HUES48 (cell line): ENCODE measurements at regions not wholly inside any gene's neighbourhood (a gene's known extent, or its start where the extent isn't known, plus 50 kb on each side); places are given as distances from the start of the nearest gene placed in this dataset.

Source experiments
- H3K27ac ChIP-seq: one replicate; pipeline ENCODE4 v1.7.0; 2013; ENCODE audit warnings: low read depth, low read length, inconsistent platforms
- H3K27me3 ChIP-seq: 2 replicates; pipeline ENCODE4 v1.6.1; 2013; ENCODE audit warnings: mild to moderate bottlenecking, low read length; ENCODE audit not compliant: control insufficient read depth, insufficient read depth
- H3K36me3 ChIP-seq: 2 replicates; pipeline ENCODE4 v1.6.1; 2013; ENCODE audit warnings: low read length; ENCODE audit not compliant: control insufficient read depth, insufficient read depth
- H3K4me1 ChIP-seq: 2 replicates; pipeline ENCODE4 v1.6.1; 2013; ENCODE audit warnings: mild to moderate bottlenecking, low read length; ENCODE audit not compliant: control insufficient read depth, insufficient read depth
- H3K4me3 ChIP-seq: 2 replicates; pipeline ENCODE4 v1.5.1; 2013; ENCODE audit warnings: mild to moderate bottlenecking, low read depth, low read length
- H3K9ac ChIP-seq: 2 replicates; pipeline ENCODE4 v1.6.1; 2013; ENCODE audit warnings: mild to moderate bottlenecking, low read depth, low read length, moderate library complexity
- H3K9me3 ChIP-seq: 2 replicates; pipeline ENCODE4 v1.6.1; 2013; ENCODE audit warnings: low read length; ENCODE audit not compliant: control insufficient read depth, insufficient read depth

GRCh38 chr4:18684932-18685331 is 663.4 kb upstream of the LCORL start:
- no peaks in the 10 kb centered on the region for H3K27me3 ChIP-seq
- H3K4me1 ChIP-seq, result peaks cover 6% of the 10 kb centered on the region
- H3K27ac ChIP-seq, result no peak overlapping the region
- no peaks in the 10 kb centered on the region for H3K36me3 ChIP-seq
- H3K9ac ChIP-seq, result no peak overlapping the region
- H3K9me3 ChIP-seq, result no peaks in the 10 kb centered on the region
- no peak overlapping the region for H3K4me3 ChIP-seq

- no peaks in the 10 kb centered on the region for H3K9me3 ChIP-seq
- H3K27ac ChIP-seq, result no peak overlapping the region
- H3K36me3 ChIP-seq, result no peaks in the 10 kb centered on the region
- no peaks in the 10 kb centered on the region for H3K4me1 ChIP-seq
- H3K9ac ChIP-seq, result no peak overlapping the region
- no peaks in the 10 kb centered on the region for H3K27me3 ChIP-seq
- no peak overlapping the region for H3K4me3 ChIP-seq
Observed at GRCh38 chr4:18676526-18676915, 655.0 kb upstream of the LCORL start.

GRCh38 chr4:18675586-18676525 is 654.3 kb upstream of the LCORL start:
- Histone ChIP-seq H3K36me3 (no peaks in the 10 kb centered on the region), H3K4me1 (no peaks in the 10 kb centered on the region), H3K27me3 (no peaks in the 10 kb centered on the region), H3K9ac (no peak overlapping the region), H3K27ac (no peak overlapping the region), H3K4me3 (no peak overlapping the region), H3K9me3 (no peaks in the 10 kb centered on the region)

- no peaks in the 10 kb centered on the region for H3K36me3 ChIP-seq
- no peak overlapping the region for H3K27ac ChIP-seq
- H3K9ac ChIP-seq, result no peak overlapping the region
- H3K9me3 ChIP-seq, result no peaks in the 10 kb centered on the region; the same call in 1 of the 2 replicates
- no peaks in the 10 kb centered on the region for H3K27me3 ChIP-seq
- no peaks in the 10 kb centered on the region for H3K4me1 ChIP-seq
- no peak overlapping the region for H3K4me3 ChIP-seq
Observed at GRCh38 chr4:18670034-18670433, 648.5 kb upstream of the LCORL start.

- Histone ChIP-seq H3K9ac (no peak overlapping the region), H3K9me3 (no peaks in the 10 kb centered on the region; the same call in 1 of the 2 replicates), H3K27ac (no peak overlapping the region), H3K27me3 (no peaks in the 10 kb centered on the region), H3K36me3 (no peaks in the 10 kb centered on the region), H3K4me1 (no peaks in the 10 kb centered on the region), H3K4me3 (no peak overlapping the region)
Observed at GRCh38 chr4:18669390-18669789, 647.8 kb upstream of the LCORL start.

DNA sequence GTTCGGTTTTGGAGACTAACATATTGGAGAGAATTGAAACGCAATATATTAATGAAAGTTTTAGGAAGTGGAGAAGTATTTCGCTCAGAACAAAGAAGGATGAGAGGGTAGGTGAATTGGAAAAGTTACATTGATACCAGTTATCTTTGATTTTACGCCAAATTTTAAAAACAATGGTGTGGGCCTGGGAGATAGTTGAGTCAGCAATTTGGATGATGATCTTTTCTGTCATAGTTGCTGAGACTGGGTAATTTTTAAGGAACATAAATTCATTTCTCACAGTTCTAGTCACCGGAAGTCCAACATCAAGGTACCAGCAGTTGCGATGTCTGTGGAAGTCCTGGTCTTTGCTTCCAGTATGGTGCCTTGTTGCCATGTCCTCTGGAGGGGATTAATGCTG is 644.8 kb upstream of the LCORL start:
- no peak overlapping the region for H3K27ac ChIP-seq
- H3K27me3 ChIP-seq, result no peaks in the 10 kb centered on the region
- no peaks in the 10 kb centered on the region for H3K4me1 ChIP-seq
- no peaks in the 10 kb centered on the region for H3K36me3 ChIP-seq
- H3K9me3 ChIP-seq, result no peaks in the 10 kb centered on the region; the same call in 1 of the 2 replicates
- no peak overlapping the region for H3K4me3 ChIP-seq
- H3K9ac ChIP-seq, result no peak overlapping the region

DNA sequence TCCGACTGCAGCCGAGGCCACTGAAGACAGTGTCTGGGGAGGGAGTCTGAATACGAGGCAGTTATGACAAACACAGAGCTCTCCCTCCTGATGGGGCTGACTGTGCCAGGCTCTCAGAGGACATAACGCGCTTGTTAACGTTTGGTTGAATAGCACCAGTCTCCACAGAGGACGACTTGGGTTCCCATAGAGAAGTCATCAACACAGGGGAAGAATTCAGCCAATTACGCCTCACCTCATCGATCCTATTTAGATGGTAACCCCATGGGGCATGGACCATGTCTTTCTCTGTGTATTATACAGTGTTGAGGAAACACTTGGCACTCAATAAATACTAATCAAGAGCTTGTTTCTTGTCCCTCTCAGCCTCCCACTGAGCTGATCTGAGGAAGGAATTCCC is 642.6 kb upstream of the LCORL start:
- no peaks in the 10 kb centered on the region for H3K36me3 ChIP-seq
- no peak overlapping the region for H3K27ac ChIP-seq
- no peak overlapping the region for H3K9ac ChIP-seq
- no peaks in the 10 kb centered on the region for H3K4me1 ChIP-seq
- H3K4me3 ChIP-seq, result no peak overlapping the region
- H3K27me3 ChIP-seq, result no peaks in the 10 kb centered on the region
- no peaks in the 10 kb centered on the region for H3K9me3 ChIP-seq

DNA sequence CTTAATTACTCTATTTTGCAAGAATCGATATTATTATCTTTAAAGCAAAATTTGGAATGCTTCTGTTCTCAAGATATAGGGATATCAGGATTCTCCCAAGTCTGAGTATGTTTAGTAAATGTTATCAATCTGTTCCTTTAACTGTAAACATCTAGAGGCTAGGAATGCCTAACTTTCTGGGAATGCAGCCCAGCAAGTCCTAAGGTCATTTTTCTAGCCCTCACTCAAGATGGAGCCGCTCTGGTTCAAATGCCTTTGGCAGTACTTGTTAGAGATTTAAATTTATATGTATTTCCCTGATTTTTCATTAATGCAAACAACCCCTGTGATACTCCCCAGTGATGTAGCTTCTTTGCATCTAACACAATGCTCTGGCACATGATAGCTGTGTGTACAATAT is 623.8 kb upstream of the LCORL start:
- H3K4me3 ChIP-seq, result no peak overlapping the region
- no peaks in the 10 kb centered on the region for H3K4me1 ChIP-seq
- no peaks in the 10 kb centered on the region for H3K36me3 ChIP-seq
- peaks cover 3% of the 10 kb centered on the region; the same call in 1 of the 2 replicates for H3K9me3 ChIP-seq
- no peaks in the 10 kb centered on the region for H3K27me3 ChIP-seq
- H3K27ac ChIP-seq, result no peak overlapping the region
- H3K9ac ChIP-seq, result no peak overlapping the region

GRCh38 chr4:18641334-18641733 is 619.8 kb upstream of the LCORL start:
- Histone ChIP-seq H3K36me3 (no peaks in the 10 kb centered on the region), H3K9ac (no peak overlapping the region), H3K9me3 (no peaks in the 10 kb centered on the region), H3K27me3 (no peaks in the 10 kb centered on the region), H3K4me3 (no peak overlapping the region), H3K4me1 (peaks cover 7% of the 10 kb centered on the region; the same call in 1 of the 2 replicates), H3K27ac (no peak overlapping the region)

DNA sequence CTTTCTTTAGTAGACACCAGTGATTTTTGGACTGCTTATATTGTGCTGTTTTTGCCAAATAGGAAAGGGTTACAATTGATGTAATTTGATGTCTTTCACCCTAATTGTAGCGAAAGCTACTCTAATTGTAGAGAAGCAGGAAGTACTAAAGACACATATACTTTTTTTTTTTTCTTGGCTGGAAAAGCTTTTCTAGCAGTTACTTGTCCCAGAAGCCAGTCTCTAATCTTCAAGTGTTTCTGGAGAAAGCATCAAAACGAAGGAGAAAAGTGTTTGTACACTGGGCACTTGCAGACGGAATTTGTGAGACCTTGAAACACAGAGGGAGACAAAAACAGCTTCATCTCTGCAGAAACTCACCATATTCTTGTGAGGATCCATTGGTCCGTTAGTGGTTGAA is 616.5 kb upstream of the LCORL start:
- H3K36me3 ChIP-seq, result no peaks in the 10 kb centered on the region
- H3K27me3 ChIP-seq, result no peaks in the 10 kb centered on the region
- H3K9ac ChIP-seq, result no peak overlapping the region
- H3K27ac ChIP-seq, result no peak overlapping the region
- H3K4me1 ChIP-seq, result peaks cover 7% of the 10 kb centered on the region; the same call in 1 of the 2 replicates
- H3K4me3 ChIP-seq, result no peak overlapping the region
- H3K9me3 ChIP-seq, result 0 out of 2 replicates have a peak, but pooled peaks cover 2% of the 10 kb centered on the region

GRCh38 chr4:18636001-18636585 is 614.5 kb upstream of the LCORL start:
- no peak overlapping the region for H3K4me3 ChIP-seq
- H3K36me3 ChIP-seq, result no peaks in the 10 kb centered on the region
- H3K9ac ChIP-seq, result no peak overlapping the region
- H3K27me3 ChIP-seq, result no peaks in the 10 kb centered on the region
- H3K9me3 ChIP-seq, result peaks cover 13% of the 10 kb centered on the region
- peaks cover 7% of the 10 kb centered on the region; the same call in 1 of the 2 replicates for H3K4me1 ChIP-seq
- H3K27ac ChIP-seq, result no peak overlapping the region
